Panc1 (cell line): ENCODE measurements at regions not wholly inside any gene's neighbourhood (a gene's known extent, or its start where the extent isn't known, plus 50 kb on each side); places are given as distances from the start of the nearest gene placed in this dataset.

ENCODE experiments used
- POLR2AphosphoS5 ChIP-seq: IDR thresholded peaks from 2 replicates; pipeline ENCODE4 v1.6.1; 2012; ENCODE audit warnings: mild to moderate bottlenecking, low read depth, low read length, moderate library complexity
- SIN3A ChIP-seq: IDR thresholded peaks from 2 replicates; pipeline ENCODE4 v1.6.1; 2012; ENCODE audit warnings: low read depth, mild to moderate bottlenecking, low read length, moderate library complexity, borderline replicate concordance; ENCODE audit not compliant: insufficient read depth
- TF ChIP-seq, protein P1 (sequence below), 2 experiments: IDR thresholded peaks; 2 replicates each; pipeline ENCODE4 v1.6.1; 2011 to 2012; ENCODE audit warnings: low read depth in 2 of 2, control low read depth in 1 of 2, low read length in 1 of 2, mild to moderate bottlenecking in 1 of 2, moderate library complexity in 1 of 2; ENCODE audit not compliant: insufficient read depth in 1 of 2

DNA sequence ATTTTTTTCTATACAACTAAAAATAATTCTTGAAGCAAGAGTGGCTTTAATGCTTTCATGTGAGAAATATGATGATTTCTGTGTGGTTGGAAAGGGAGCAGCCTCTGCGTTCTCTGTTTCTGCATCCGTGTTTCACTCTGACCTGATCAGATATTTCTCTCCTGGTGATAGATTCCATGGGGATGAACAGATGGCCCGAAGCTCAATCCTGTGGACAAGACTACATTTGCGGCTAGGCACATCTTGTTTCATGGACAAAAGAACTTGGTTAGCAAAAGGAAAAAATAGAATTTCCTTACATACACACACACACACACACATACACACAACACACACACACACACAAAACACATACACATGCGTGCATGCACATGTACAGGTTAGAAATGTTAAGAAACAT, 218.2 kb upstream of the ADAMTS16 start:
- TF ChIP-seq, protein P1, sequence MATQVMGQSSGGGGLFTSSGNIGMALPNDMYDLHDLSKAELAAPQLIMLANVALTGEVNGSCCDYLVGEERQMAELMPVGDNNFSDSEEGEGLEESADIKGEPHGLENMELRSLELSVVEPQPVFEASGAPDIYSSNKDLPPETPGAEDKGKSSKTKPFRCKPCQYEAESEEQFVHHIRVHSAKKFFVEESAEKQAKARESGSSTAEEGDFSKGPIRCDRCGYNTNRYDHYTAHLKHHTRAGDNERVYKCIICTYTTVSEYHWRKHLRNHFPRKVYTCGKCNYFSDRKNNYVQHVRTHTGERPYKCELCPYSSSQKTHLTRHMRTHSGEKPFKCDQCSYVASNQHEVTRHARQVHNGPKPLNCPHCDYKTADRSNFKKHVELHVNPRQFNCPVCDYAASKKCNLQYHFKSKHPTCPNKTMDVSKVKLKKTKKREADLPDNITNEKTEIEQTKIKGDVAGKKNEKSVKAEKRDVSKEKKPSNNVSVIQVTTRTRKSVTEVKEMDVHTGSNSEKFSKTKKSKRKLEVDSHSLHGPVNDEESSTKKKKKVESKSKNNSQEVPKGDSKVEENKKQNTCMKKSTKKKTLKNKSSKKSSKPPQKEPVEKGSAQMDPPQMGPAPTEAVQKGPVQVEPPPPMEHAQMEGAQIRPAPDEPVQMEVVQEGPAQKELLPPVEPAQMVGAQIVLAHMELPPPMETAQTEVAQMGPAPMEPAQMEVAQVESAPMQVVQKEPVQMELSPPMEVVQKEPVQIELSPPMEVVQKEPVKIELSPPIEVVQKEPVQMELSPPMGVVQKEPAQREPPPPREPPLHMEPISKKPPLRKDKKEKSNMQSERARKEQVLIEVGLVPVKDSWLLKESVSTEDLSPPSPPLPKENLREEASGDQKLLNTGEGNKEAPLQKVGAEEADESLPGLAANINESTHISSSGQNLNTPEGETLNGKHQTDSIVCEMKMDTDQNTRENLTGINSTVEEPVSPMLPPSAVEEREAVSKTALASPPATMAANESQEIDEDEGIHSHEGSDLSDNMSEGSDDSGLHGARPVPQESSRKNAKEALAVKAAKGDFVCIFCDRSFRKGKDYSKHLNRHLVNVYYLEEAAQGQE (IDR thresholded peaks at IDR 0.05; ENCODE audit: insufficient read depth in 1 of 2, low read depth in 2 of 2, low read length in 1 of 2), result no peak
- TF ChIP-seq POLR2AphosphoS5, result no peak
- no peak for TF ChIP-seq SIN3A
